Sigmoid colon (tissue), 6 donors: ENCODE measurements at regions not wholly inside any gene's neighbourhood (a gene's known extent, or its start where the extent isn't known, plus 50 kb on each side); places are given as distances from the start of the nearest gene placed in this dataset.
"Not testable (repeated sequence)": the region's sequence is repeated elsewhere in the genome, so short reads cannot be mapped to it uniquely, and the experiment has no call there.

Source experiments
- DNase-seq: peaks from one replicate; pipeline ENCODE4 v3.0.0-alpha.2; 2019
- H3K27ac ChIP-seq, 4 donors: fragments of 200-600 bp; sonication (generic); one replicate each; pipeline ENCODE4 v1.5.1; 2016 to 2019; ENCODE audit warnings: mild to moderate bottlenecking in 1 of 4
- H3K27me3 ChIP-seq, 3 donors: fragments of 200-600 bp; sonication (generic); one replicate each; pipeline ENCODE4 v1.5.1; 2019; ENCODE audit warnings: mild to moderate bottlenecking in 1 of 3
- H3K36me3 ChIP-seq, 4 donors: fragments of 200-600 bp; sonication (generic); one replicate each; pipeline ENCODE4 v1.5.1; 2016 to 2019
- H3K4me1 ChIP-seq, 4 donors: fragments of 200-600 bp; sonication (generic); one replicate each; pipeline ENCODE4 v1.5.1; 2017 to 2019
- H3K4me3 ChIP-seq, 4 donors: fragments of 200-600 bp; sonication (generic); one replicate each; pipeline ENCODE4 v1.5.1; 2017 to 2019; ENCODE audit warnings: mild to moderate bottlenecking in 2 of 4, moderate library complexity in 1 of 4
- H3K9me3 ChIP-seq, 4 donors: fragments of 200-600 bp in 3 of 4; sonication (generic) in 3 of 4; one replicate each; pipeline versions ENCODE4 v1.5.1 to v1.6.1; 2013 to 2019
- EP300 ChIP-seq, 4 donors: sonication (generic); formaldehyde crosslinking; IDR thresholded peaks; one replicate each; pipeline ENCODE4 v1.6.1; 2017; ENCODE audit warnings: antibody characterized with exemption in 4 of 4
- POLR2A ChIP-seq, 2 donors: fragments of 450-650 bp; IDR thresholded peaks; one replicate each; pipeline ENCODE4 v1.6.1; 2016; ENCODE audit warnings: antibody characterized with exemption in 2 of 2, mild to moderate bottlenecking in 2 of 2, moderate library complexity in 2 of 2
- POLR2AphosphoS5 ChIP-seq, 4 donors: sonication (generic); formaldehyde crosslinking; IDR thresholded peaks; one replicate each; pipeline ENCODE4 v1.6.1; 2017; ENCODE audit warnings: antibody characterized with exemption in 4 of 4
- WGBS, 2 donors: extraction: QIAGEN DNeasy Blood & Tissue Kit; methylation state at CpG; one replicate each; pipeline ENCODE4 v1.1.7; 2013; 5-methylcytosine and 5-hydroxymethylcytosine counted together
- intact Hi-C: fragments of 100-400 bp; cut with DNase I; formaldehyde crosslinking; loops from one replicate; pipeline ENCODE4 v1.15.1; 2023
- TF ChIP-seq, protein P1 (sequence below), 4 experiments: fragments of 450-650 bp in 3 of 4; fragments of 200-600 bp in 1 of 4; IDR thresholded peaks; one replicate each; pipeline ENCODE4 v1.5.1; 2016 to 2019; ENCODE audit warnings: antibody characterized with exemption in 4 of 4, mild to moderate bottlenecking in 3 of 4, moderate library complexity in 2 of 4
- donor health status: healthy with polysubstance abuse.
- donor health status: healthy.

GRCh38 chr4:112083587-112084347 lies 61.5 kb upstream of the FAM241A start:
- DNase-seq = no peak
- H3K27ac ChIP-seq = peak overlapping the region in 2 of 4 donors; percentile 2 to 27
- no peaks in the 10 kb centered on the region for H3K4me1 ChIP-seq
- H3K27me3 ChIP-seq = no peaks in the 10 kb centered on the region
- no peak overlapping the region for H3K4me3 ChIP-seq
- H3K9me3 ChIP-seq = no peaks in the 10 kb centered on the region
- 38 to 60% methylated on average over 3 of the region's 3 CpGs for WGBS, 2 donors
- TF ChIP-seq POLR2AphosphoS5 (IDR thresholded peaks at IDR 0.05) (no peak), POLR2A (IDR thresholded peaks at IDR 0.05) (no peak), EP300 (IDR thresholded peaks at IDR 0.05) (no peak)
- TF ChIP-seq, protein P1, sequence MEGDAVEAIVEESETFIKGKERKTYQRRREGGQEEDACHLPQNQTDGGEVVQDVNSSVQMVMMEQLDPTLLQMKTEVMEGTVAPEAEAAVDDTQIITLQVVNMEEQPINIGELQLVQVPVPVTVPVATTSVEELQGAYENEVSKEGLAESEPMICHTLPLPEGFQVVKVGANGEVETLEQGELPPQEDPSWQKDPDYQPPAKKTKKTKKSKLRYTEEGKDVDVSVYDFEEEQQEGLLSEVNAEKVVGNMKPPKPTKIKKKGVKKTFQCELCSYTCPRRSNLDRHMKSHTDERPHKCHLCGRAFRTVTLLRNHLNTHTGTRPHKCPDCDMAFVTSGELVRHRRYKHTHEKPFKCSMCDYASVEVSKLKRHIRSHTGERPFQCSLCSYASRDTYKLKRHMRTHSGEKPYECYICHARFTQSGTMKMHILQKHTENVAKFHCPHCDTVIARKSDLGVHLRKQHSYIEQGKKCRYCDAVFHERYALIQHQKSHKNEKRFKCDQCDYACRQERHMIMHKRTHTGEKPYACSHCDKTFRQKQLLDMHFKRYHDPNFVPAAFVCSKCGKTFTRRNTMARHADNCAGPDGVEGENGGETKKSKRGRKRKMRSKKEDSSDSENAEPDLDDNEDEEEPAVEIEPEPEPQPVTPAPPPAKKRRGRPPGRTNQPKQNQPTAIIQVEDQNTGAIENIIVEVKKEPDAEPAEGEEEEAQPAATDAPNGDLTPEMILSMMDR (IDR thresholded peaks at IDR 0.05) = no peak
- no peaks in the 10 kb centered on the region for H3K36me3 ChIP-seq
- intact Hi-C loops = no loop called here

DNA sequence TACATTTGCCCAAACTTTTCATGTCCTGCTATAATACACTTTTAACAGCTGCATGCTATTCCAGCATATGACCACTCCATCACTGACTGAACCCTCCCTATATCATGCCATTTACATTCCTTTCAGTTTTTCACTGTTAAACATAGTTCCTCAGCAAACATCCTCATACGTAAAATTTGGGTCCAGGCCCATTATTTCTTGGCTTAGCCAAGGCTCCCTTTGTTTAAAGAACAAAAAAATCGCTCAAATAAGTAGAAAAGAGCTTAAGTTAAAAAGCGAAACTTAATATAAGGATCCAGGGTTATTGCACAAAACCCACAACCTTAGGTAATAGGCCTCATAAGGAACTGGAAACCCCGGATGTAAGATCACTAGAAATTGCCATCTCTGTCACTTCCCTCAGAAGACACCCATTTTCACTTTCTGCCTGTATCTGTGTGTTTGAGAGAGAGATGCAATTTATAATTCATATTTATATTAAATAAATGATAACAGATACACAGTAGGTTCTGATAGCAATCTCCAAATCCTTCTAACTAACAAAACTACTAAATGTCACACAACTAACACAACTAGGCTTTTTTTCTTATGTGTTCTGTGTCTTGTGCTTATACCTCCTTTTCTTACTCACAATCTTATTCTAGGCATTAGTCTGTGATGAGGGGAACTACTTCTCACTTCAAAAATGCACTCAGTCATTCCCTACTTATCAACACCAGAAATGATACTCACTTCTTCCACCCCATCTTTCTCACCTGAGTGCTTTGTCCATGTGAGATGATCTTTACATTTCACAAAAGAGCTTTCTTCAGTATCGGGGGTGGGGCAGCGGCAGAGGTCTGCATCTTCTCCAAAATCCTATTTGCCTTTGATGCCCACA lies 59.9 kb upstream of the FAM241A start:
- Histone ChIP-seq H3K9me3 (no peaks in the 10 kb centered on the region), H3K27me3 (no peaks in the 10 kb centered on the region), H3K36me3 (no peaks in the 10 kb centered on the region), H3K4me1 (no peaks in the 10 kb centered on the region), H3K4me3 (no peak overlapping the region), H3K27ac (no peak overlapping the region)
- intact Hi-C loops = no loop called here
- no peak for DNase-seq
- 74 to 75% methylated on average over 6 of the region's 6 CpGs for WGBS, 2 donors
- TF ChIP-seq, protein P1 (IDR thresholded peaks at IDR 0.05) = no peak
- no peak for TF ChIP-seq POLR2A (IDR thresholded peaks at IDR 0.05)
- TF ChIP-seq EP300 (IDR thresholded peaks at IDR 0.05) = no peak
- TF ChIP-seq POLR2AphosphoS5 (IDR thresholded peaks at IDR 0.05) = no peak

DNA sequence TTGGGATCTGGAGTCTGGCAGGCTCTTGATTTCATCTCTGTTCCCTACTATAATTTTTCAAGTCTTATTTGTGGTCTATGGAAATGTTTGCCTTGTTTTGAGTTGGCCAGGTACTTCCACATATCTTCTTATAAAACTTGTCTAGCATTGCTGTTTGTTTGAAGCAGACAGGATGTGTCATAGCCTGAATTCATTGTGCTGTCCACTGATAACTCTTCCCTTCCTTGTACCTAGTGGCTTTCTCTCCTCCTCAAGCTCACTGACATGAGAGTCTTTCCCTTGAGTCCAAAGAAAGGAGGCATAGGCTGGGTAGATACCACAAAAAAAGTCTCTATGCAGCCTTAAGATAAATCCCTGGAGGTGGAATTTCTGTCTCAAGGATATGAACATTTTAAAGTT lies 59.2 kb upstream of the FAM241A start:
- DNase-seq = no peak
- intact Hi-C loops = no loop called here
- TF ChIP-seq POLR2A (IDR thresholded peaks at IDR 0.05) (no peak), POLR2AphosphoS5 (IDR thresholded peaks at IDR 0.05) (no peak), EP300 (IDR thresholded peaks at IDR 0.05) (no peak)
- TF ChIP-seq, protein P1 (IDR thresholded peaks at IDR 0.05) = no peak
- Histone ChIP-seq H3K27me3 (no peaks in the 10 kb centered on the region), H3K9me3 (no peaks in the 10 kb centered on the region), H3K27ac (no peak overlapping the region), H3K4me1 (no peaks in the 10 kb centered on the region), H3K36me3 (no peaks in the 10 kb centered on the region), H3K4me3 (no peak overlapping the region)

GRCh38 chr4:112086661-112087060 lies 58.6 kb upstream of the FAM241A start:
- H3K27ac ChIP-seq, H3K36me3 ChIP-seq, H3K9me3 ChIP-seq, H3K27me3 ChIP-seq, H3K4me3 ChIP-seq, DNase-seq, intact Hi-C loops, H3K4me1 ChIP-seq: not testable (repeated sequence)
- 86% methylated on average over 17 of the region's 17 CpGs for WGBS, 2 donors

GRCh38 chr4:112092330-112092729 lies 52.9 kb upstream of the FAM241A start:
- intact Hi-C loops, H3K4me1 ChIP-seq, H3K27me3 ChIP-seq, DNase-seq, H3K36me3 ChIP-seq, H3K9me3 ChIP-seq, H3K4me3 ChIP-seq, H3K27ac ChIP-seq: not testable (repeated sequence)
- WGBS, 2 donors = 87 to 95% methylated on average over 1 of the region's 2 CpGs
